Activated CD8-positive, alpha-beta memory T cell treated with anti-CD3 and anti-CD28 coated beads for 36 hours (primary cell): ENCODE measurements at regions not wholly inside any gene's neighbourhood (a gene's known extent, or its start where the extent isn't known, plus 50 kb on each side); places are given as distances from the start of the nearest gene placed in this dataset.

Source experiments
- CTCF ChIA-PET: fragments of 350-600 bp; sonication (Branson Sonifier 250); formaldehyde crosslinking; loops from one replicate; lab custom pipeline; 2021; ENCODE audit warnings: antibody characterized with exemption; lab: Charles Lee
- POLR2A ChIA-PET: fragments of 350-600 bp; sonication (Branson Sonifier 250); formaldehyde crosslinking; loops from one replicate; lab custom pipeline; 2021; ENCODE audit warnings: antibody characterized with exemption; lab: Charles Lee

DNA sequence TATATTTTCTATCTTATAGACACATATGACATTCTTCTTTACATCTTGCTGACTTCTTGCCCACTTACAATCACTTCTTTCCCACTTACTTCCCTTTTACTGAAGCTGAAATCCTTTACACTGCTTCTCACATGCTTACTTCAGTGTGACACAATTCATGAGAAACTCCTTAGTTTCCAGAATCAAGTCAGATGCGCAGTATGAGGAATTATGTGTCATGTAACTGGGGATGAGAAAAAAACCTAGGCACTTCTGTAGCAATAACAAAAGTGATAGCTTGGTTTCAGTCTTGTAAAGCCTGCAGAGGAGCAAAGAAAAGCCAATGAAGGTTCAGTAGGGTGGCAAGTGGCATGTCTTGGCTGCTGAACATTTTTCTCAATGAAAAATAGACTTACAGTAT is 566.2 kb upstream of the RGS18 start:
- POLR2A ChIA-PET: no interaction called here
- CTCF ChIA-PET: no interaction called here

DNA sequence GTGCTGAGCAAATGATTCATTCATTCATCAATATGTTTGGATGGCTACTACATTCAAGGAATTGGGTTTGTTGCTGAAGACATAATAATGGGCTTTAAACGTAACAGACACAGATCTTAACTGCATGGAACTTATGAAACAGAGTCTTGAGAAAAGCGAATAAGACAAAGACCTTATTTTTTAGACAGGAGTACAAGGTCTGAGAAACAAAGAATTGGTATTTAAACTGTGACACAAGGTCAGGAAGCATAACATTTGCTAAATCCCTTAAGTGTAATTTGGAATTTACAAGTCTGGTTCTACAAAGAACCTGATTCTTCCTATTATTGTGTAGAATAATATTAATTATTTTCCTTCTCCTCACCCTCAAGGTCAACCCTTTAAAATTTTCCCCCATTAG is 565.4 kb upstream of the RGS18 start:
- ChIA-PET CTCF (no interaction called here), POLR2A (no interaction called here)

DNA sequence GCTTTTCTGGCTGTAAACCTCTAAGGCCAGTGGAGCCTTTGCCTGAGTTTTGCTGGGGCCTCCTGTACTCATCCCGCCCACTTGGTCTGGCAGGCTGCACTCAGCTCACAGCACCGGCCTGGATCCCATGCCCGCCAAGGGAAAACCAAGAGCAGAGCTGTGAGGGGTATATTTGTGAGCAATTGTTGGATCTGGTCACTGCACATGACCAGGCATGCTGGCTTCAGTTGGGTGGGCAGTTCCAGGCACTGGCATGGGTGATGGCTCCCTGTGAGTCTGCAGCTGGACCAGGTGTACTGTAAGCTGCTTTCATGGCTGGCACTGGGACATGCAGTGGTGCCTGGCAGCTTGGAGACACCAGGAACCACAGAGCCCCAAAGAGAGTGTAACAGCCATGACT is 563.1 kb upstream of the RGS18 start:
- ChIA-PET CTCF (interaction anchor here (1.3 kb wide), 1 partner anchor 17 kb away, joined by 3 read pairs; no protein-coding TSS in a partner anchor), POLR2A (no interaction called here)

DNA sequence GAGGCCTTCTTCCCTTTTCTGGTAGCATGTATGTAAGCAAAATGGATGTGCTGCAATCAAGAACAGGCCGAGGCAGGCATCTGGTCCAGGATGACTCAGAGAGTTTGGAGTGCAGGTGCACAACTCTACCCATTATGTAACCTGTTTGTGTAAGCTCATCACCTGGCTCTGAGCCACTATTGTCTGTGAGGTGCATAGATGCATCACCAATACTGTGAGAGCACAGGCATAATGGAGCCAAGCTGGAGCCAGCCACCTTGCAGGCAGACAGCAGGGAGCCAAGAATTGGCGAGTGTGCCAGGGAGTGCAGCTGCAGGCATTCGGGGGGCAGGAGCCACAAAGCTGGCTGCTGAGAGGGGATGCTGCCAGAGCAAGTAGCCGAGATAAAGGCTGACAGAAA is 549.9 kb upstream of the RGS18 start:
- CTCF ChIA-PET: no interaction called here
- POLR2A ChIA-PET: no interaction called here

GRCh38 chr1:191609305-191609704 is 549.0 kb upstream of the RGS18 start:
- ChIA-PET POLR2A (no interaction called here), CTCF (no interaction called here)

- POLR2A ChIA-PET: no interaction called here
- CTCF ChIA-PET: no interaction called here
Measured at GRCh38 chr1:191615101-191615821, 543.0 kb upstream of the RGS18 start.

DNA sequence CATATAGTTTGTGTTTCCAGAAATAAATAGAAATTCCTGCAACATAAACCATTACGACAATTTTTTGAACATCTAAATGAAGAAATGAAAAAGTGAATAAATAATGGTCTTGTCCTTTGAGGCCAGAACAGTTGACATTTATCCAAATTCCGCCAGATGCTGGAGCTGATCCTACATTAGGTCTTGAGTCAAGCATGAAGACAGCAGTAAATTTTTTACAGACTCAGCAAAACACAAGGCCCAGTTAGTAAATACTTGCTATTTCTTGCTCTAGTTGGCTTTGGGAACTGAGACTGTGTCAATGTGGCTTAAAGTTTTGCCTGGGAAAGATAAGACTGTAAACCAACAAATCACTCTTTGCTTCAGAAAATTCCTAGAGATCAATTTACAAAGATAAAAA is 540.1 kb upstream of the RGS18 start:
- CTCF ChIA-PET: no interaction called here

DNA sequence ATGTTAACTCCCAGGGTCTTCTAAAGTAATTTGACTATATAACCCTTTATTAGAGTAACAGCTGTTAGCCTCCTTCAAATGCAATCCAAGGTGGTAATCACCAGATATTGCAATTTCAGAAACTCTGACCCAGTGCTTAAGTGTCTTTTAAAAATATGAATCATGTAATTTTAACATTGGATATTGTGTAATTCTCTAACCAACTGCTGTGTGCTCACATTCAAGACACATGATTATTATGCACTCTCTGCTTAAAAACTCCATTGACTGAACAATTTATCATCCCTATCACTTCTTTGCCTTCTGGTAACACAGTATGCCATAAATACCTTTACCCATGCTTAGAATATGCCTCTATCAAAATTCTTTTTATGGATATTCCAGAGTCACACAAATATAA is 537.4 kb upstream of the RGS18 start:
- ChIA-PET CTCF (no interaction called here), POLR2A (no interaction called here)

More for the DNA sequence above, 540.1 kb upstream of the RGS18 start:
- POLR2A ChIA-PET: no interaction called here

DNA sequence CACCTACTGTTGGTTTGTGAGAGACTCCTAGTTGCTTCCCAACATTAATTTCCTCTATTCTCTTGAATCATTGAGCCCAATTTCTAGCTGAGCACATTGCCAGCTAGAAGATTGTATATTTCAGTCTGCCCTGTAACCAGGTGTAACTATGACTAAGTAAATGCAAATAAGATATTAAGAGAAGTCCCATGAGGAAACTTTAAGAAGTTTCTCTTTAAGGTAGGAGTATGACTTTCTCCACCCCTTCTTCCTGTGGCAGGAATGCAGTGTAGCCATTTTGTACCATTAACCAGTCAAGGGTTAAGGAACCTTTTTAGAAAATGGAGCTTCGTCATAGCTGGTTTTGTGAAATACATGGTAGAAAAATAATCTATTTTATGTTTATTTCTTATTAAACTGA is 534.2 kb upstream of the RGS18 start:
- ChIA-PET CTCF (no interaction called here), POLR2A (no interaction called here)

DNA sequence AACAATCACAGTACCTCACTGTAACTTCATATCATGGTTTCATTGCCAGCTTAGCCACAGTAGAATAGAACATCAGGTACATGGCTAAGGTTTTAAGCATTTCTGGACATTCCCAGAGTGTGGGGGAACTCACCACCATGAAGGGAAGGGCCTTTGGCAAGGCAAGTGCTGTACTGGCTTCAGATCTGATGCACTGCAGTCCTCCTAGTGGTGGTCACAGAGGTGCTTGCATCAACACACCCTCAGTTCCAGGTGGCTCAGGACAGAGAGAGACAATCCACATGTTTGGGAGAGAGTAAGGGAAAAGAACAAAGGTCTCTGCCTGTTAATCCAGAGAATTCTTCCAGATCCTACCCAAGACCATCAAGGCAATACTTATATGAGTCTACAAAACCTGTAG is 528.4 kb upstream of the RGS18 start:
- POLR2A ChIA-PET: no interaction called here
- CTCF ChIA-PET: no interaction called here

GRCh38 chr1:191634801-191635508 is 523.3 kb upstream of the RGS18 start:
- ChIA-PET POLR2A (no interaction called here), CTCF (no interaction called here)

GRCh38 chr1:191636345-191636744 is 521.9 kb upstream of the RGS18 start:
- CTCF ChIA-PET: no interaction called here

GRCh38 chr1:191641420-191642260 is 516.6 kb upstream of the RGS18 start:
- ChIA-PET POLR2A (no interaction called here), CTCF (no interaction called here)

More at GRCh38 chr1:191636345-191636744, 521.9 kb upstream of the RGS18 start:
- POLR2A ChIA-PET: no interaction called here

DNA sequence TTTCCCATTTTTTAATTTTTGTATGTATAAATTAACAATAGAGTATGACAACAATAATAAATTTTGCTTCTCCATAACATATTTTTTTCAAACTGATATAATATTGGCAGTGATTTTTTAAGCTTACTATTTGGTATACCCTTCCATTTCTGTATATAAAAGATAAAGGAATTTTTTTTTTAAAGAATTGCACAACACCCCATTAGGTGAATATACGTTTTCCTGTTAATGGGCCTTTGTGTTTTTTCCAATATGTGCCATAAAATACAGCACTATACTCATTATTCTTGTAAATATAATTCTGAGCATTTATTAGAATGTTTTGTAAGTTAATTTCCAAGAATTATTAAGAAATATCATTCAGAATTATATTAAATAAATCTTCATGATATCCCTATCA is 515.2 kb upstream of the RGS18 start:
- CTCF ChIA-PET: no interaction called here
- POLR2A ChIA-PET: no interaction called here

GRCh38 chr1:191648939-191649338 is 509.3 kb upstream of the RGS18 start:
- POLR2A ChIA-PET: no interaction called here
- CTCF ChIA-PET: no interaction called here

DNA sequence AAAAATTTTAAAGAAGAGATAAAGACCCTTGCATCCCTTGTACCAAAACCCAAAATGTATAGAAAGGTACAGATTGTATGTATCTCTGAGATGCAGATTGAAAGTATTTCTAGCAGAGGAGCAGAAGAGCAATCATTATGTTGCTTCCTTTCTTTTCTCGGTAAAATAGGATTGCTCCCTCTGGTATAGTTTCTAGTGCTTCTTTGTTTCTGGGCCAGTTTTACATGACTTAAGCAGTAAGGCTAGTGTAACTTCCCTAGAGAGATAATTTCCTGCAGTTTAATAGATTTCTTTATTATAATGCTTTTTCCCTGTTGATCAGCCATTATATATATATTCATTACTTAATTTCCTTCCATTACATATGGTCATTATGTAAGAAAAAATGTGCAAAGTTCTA is 496.2 kb upstream of the RGS18 start:
- POLR2A ChIA-PET: no interaction called here

GRCh38 chr1:191662746-191663145 is 495.5 kb upstream of the RGS18 start:
- ChIA-PET CTCF (no interaction called here), POLR2A (no interaction called here)

More for the DNA sequence above, 496.2 kb upstream of the RGS18 start:
- CTCF ChIA-PET: no interaction called here

- ChIA-PET CTCF (no interaction called here), POLR2A (no interaction called here)
Measured at GRCh38 chr1:191668525-191668924, 489.7 kb upstream of the RGS18 start.

DNA sequence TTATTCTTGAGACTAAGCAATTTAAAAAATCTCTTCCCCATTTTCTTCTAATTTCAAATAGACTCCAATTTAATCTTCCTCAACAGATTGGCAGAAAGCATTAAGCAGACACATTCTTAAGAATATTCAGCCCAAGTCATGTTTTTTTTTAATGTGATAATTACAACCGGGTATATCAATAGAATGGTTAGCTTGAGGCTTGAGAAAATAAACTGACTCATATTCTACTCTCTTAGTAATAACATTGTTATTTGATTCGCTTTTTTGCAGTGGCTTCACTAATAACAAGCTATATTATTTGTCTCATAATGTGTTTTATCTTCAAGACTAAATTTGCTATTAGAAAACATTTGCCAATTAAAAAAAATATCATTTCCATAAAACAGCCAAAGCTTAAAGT is 488.6 kb upstream of the RGS18 start:
- ChIA-PET POLR2A (no interaction called here), CTCF (no interaction called here)

- ChIA-PET POLR2A (no interaction called here), CTCF (no interaction called here)
Measured at GRCh38 chr1:191671236-191671635, 487.0 kb upstream of the RGS18 start.
